ENCODE measurements at regions not wholly inside any gene's neighbourhood (a gene's known extent, or its start where the extent isn't known, plus 50 kb on each side); places are given as distances from the start of the nearest gene placed in this dataset.

- no peaks in the 10 kb centered on the region for H3K27me3 ChIP-seq (ENCODE audit: insufficient read depth)
- TF ChIP-seq, protein P1, sequence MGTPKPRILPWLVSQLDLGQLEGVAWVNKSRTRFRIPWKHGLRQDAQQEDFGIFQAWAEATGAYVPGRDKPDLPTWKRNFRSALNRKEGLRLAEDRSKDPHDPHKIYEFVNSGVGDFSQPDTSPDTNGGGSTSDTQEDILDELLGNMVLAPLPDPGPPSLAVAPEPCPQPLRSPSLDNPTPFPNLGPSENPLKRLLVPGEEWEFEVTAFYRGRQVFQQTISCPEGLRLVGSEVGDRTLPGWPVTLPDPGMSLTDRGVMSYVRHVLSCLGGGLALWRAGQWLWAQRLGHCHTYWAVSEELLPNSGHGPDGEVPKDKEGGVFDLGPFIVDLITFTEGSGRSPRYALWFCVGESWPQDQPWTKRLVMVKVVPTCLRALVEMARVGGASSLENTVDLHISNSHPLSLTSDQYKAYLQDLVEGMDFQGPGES (IDR thresholded peaks at IDR 0.05; ENCODE audit: low read depth, low read length), result no peak
- TF ChIP-seq GABPA (IDR thresholded peaks at IDR 0.05; ENCODE audit: low read depth), result no peak
- TF ChIP-seq, protein P2, sequence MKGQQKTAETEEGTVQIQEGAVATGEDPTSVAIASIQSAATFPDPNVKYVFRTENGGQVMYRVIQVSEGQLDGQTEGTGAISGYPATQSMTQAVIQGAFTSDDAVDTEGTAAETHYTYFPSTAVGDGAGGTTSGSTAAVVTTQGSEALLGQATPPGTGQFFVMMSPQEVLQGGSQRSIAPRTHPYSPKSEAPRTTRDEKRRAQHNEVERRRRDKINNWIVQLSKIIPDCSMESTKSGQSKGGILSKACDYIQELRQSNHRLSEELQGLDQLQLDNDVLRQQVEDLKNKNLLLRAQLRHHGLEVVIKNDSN (IDR thresholded peaks at IDR 0.05; ENCODE audit: borderline replicate concordance, low read depth), result no peak
- no peak for TF ChIP-seq CTCF (IDR thresholded peaks at IDR 0.05)
- no peak for TF ChIP-seq PBX3 (IDR thresholded peaks at IDR 0.05)
- no peak for TF ChIP-seq FOSL2 (IDR thresholded peaks at IDR 0.05; ENCODE audit: borderline replicate concordance, low read depth)
- no peak for TF ChIP-seq RAD21 (IDR thresholded peaks at IDR 0.05; ENCODE audit: low read length)
- no peak for TF ChIP-seq TAF1 (IDR thresholded peaks at IDR 0.05; ENCODE audit: borderline replicate concordance, low read depth, low read length)
- TF ChIP-seq EZH2phosphoT487 (IDR thresholded peaks at IDR 0.05; ENCODE audit: borderline replicate concordance, low read depth), result no peak
- TF ChIP-seq NFIC (IDR thresholded peaks at IDR 0.05; ENCODE audit: borderline replicate concordance), result no peak
- no peak for TF ChIP-seq JUND (IDR thresholded peaks at IDR 0.05)
- TF ChIP-seq, protein P3, sequence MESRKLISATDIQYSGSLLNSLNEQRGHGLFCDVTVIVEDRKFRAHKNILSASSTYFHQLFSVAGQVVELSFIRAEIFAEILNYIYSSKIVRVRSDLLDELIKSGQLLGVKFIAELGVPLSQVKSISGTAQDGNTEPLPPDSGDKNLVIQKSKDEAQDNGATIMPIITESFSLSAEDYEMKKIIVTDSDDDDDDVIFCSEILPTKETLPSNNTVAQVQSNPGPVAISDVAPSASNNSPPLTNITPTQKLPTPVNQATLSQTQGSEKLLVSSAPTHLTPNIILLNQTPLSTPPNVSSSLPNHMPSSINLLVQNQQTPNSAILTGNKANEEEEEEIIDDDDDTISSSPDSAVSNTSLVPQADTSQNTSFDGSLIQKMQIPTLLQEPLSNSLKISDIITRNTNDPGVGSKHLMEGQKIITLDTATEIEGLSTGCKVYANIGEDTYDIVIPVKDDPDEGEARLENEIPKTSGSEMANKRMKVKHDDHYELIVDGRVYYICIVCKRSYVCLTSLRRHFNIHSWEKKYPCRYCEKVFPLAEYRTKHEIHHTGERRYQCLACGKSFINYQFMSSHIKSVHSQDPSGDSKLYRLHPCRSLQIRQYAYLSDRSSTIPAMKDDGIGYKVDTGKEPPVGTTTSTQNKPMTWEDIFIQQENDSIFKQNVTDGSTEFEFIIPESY (IDR thresholded peaks at IDR 0.05; ENCODE audit: borderline replicate concordance, low read depth), result no peak
- no peak for TF ChIP-seq ELF1 (IDR thresholded peaks at IDR 0.05)
- no peak for TF ChIP-seq SIN3A (IDR thresholded peaks at IDR 0.05; ENCODE audit: borderline replicate concordance, low read depth, low read length)
- no peak for TF ChIP-seq MXI1 (IDR thresholded peaks at IDR 0.05; ENCODE audit: low read depth, low read length)
- no peaks in the 10 kb centered on the region for H3K79me2 ChIP-seq (ENCODE audit: insufficient read depth)
- no peaks in the 10 kb centered on the region for H4K20me1 ChIP-seq (ENCODE audit: insufficient read depth)
- CTCF ChIA-PET, result no interaction called here
- no peak overlapping the region for H3K27ac ChIP-seq (ENCODE audit: low read depth in 2 of 2, low read length in 1 of 2)
- H3K9ac ChIP-seq, result no peak overlapping the region
- H2AFZ ChIP-seq (ENCODE audit: low read depth), result no peak overlapping the region
- WGBS (ENCODE audit: low lambda C conversion rate), result 42% methylated on average over 4 of the region's 4 CpGs
- H3K36me3 ChIP-seq (replicated peaks in 1 of 2; ENCODE audit: control insufficient read depth in 1 of 2, insufficient read depth in 2 of 2, low read length in 1 of 2), result no peaks in the 10 kb centered on the region
- no peaks in the 10 kb centered on the region for H3K9me2 ChIP-seq
- H3K9me3 ChIP-seq, result no peaks in the 10 kb centered on the region
- H3F3A ChIP-seq (replicated peaks; ENCODE audit: insufficient read depth), result no peaks in the 10 kb centered on the region
- no peak overlapping the region for H3K4me3 ChIP-seq (ENCODE audit: low read depth in 2 of 2, low read length in 1 of 2)
- DNase-seq, result no peak
- POLR2A ChIA-PET, result no interaction called here
- no peak overlapping the region for H3K4me2 ChIP-seq
- H3K4me1 ChIP-seq (ENCODE audit: control insufficient read depth in 1 of 2, insufficient read depth in 2 of 2, low read depth in 1 of 2, low read length in 1 of 2), result no peaks in the 10 kb centered on the region
These were observed 113.6 kb downstream of the CD24 start for GRCh38 chr6:106860940-106861339.
